Adrenal gland (tissue), 5 donors: ENCODE measurements at regions not wholly inside any gene's neighbourhood (a gene's known extent, or its start where the extent isn't known, plus 50 kb on each side); places are given as distances from the start of the nearest gene placed in this dataset.

Experiments
- CTCF ChIP-seq, 6 experiments: fragments of 450-650 bp in 4 of 6; fragments of 200-600 bp in 2 of 6; sonication (generic) in 1 of 6; IDR thresholded peaks; 1 replicate in 5 of 6; 2 replicates in 1 of 6; pipeline versions ENCODE4 v1.5.1 to v1.8.0; 2016 to 2021; ENCODE audit warnings: antibody characterized with exemption in 6 of 6, mild to moderate bottlenecking in 2 of 6, moderate library complexity in 1 of 6
- POLR2A ChIP-seq, 2 donors: fragments of 450-650 bp; IDR thresholded peaks; one replicate each; pipeline ENCODE4 v1.6.1; 2017; ENCODE audit warnings: antibody characterized with exemption in 2 of 2, mild to moderate bottlenecking in 2 of 2, moderate library complexity in 1 of 2
- donor health status: DM: no; HTN: no; CAD: no.

DNA sequence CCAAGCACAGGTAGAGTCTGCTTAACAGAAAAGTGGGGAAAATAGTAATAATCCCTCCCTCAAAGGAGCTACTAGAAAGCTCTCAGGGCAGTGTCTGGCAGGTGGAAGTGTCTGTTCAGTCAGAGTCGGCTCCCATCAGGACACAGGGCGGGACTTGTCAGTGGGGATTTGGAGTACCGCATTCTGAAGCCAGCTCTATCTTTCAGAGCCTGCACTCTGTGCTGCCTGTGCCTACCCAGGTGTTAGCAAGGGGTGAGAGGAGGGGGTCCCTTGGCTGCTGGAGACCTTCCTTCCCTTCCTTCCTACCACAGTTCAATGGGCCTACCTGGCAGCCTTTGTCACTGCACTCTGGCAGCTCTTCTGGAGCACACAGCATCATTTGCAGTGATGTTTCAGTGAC lies 615.5 kb downstream of the AJAP1 start:
- TF ChIP-seq POLR2A (IDR thresholded peaks at IDR 0.05) = no peak
- no peak for TF ChIP-seq CTCF (IDR thresholded peaks at IDR 0.05)
